Pancreas (tissue), 10 donors: ENCODE measurements at regions not wholly inside any gene's neighbourhood (a gene's known extent, or its start where the extent isn't known, plus 50 kb on each side); places are given as distances from the start of the nearest gene placed in this dataset.

Experiments
- ATAC-seq, 4 donors: fragments of 200-7000 bp; cut with Tn5 transposase; one replicate each; pipeline versions ENCODE4 v1.8.0 to v1.9.1; 2020; ENCODE audit warnings: mild to moderate bottlenecking in 4 of 4, moderate library complexity in 4 of 4
- DNase-seq, 6 donors: peaks; one replicate each; pipeline ENCODE4 v3.0.0-alpha.2; 2020
- FAIRE-seq: peaks from 2 replicates; lab custom pipeline; 2012; peaks lifted over from hg19 to GRCh38; lab: Jason Lieb, UNC
- H3K27ac ChIP-seq, 4 donors: fragments of 200-600 bp; sonication (generic); 1 replicate in 3 of 4; 2 replicates in 1 of 4; pipeline versions ENCODE4 v1.5.0 to v1.8.0; 2020
- H3K27me3 ChIP-seq, 4 donors: fragments of 200-600 bp; one replicate each; pipeline ENCODE4 v1.8.0; 2021
- H3K36me3 ChIP-seq, 3 donors: fragments of 200-600 bp; sonication (generic) in 1 of 3; one replicate each; pipeline versions ENCODE4 v1.5.0 to v1.8.0; 2020 to 2021
- H3K4me1 ChIP-seq, 3 donors: fragments of 200-600 bp; one replicate each; pipeline ENCODE4 v1.8.0; 2021
- H3K4me3 ChIP-seq, 4 donors: fragments of 200-600 bp; sonication (generic) in 2 of 4; one replicate each; pipeline versions ENCODE4 v1.5.0 to v1.8.0; 2020 to 2021
- H3K9me3 ChIP-seq, 4 donors: fragments of 200-600 bp; one replicate each; pipeline ENCODE4 v1.8.0; 2021
- WGBS, 2 donors: extraction: QIAGEN DNeasy Blood & Tissue Kit; methylation state at CpG; one replicate each; pipeline ENCODE4 v1.1.7; 2013; 5-methylcytosine and 5-hydroxymethylcytosine counted together
- intact Hi-C, 3 donors: fragments of 100-400 bp; cut with DNase I; formaldehyde crosslinking; loops; one replicate each; pipeline versions ENCODE4 v1.11.1 to v1.14.2; 2022
- TF ChIP-seq, protein P1 (sequence below), 4 donors: fragments of 200-600 bp; sonication (generic) in 3 of 4; IDR thresholded peaks; one replicate each; pipeline versions ENCODE4 v1.5.0 to v1.8.0; 2021; ENCODE audit warnings: antibody characterized with exemption in 4 of 4
- donor health status: healthy with polysubstance abuse.
- donor health status: DM: no; HTN: no; CAD: no; lungs with moderate emphysema.
- donor health status: DM: no; HTN: no; CAD: no.
- donor health status: control.
- donor health status: control.
- donor health status: Bipolar disorder and iron deficiency.
- donor health status: DM: yes; HTN: yes; CAD: no.
- donor health status: DM: no; HTN: no; CAD: no.
- donor health status: DM: no; HTN: no; CAD: no.
- donor health status: DM: yes; HTN: yes; CAD: no.

DNA sequence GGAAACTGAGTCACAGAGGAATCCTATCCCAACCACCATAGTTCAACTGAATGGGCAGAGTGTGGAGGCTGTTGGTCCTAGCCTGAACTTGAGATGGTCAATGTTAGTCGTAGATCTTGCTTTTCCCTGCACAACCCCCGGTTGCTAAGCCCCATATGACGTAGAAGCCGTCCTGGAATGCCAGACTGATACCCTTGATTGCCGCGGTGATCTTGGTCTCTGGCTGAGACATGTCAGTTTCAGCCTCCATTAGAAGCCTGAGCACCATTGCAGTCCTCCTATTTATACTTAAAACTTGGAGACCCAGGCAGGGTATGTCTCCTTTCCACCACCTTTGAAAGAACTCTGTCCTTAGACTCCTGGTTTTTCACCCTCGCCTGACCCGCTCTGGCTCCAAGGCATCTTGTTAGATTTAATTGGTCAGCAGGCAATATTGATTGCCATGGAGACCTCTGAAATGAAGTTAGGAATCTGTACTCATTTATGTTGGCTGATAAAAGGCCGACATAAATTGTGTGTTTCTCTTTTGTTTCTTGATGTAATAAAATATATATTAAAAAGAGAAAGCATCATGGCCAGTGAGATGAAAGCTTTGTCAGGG is 53.4 kb downstream of the RPLP1 start:
- Histone ChIP-seq H3K4me3 (no peak overlapping the region), H3K4me1 (no peaks in the 10 kb centered on the region), H3K9me3 (no peaks in the 10 kb centered on the region), H3K36me3 (no peaks in the 10 kb centered on the region), H3K27ac (no peak overlapping the region), H3K27me3 (no peaks in the 10 kb centered on the region)
- intact Hi-C loops: no loop called here
- DNase-seq: no peak
- no peak for FAIRE-seq
- WGBS, 2 donors: 83 to 88% methylated on average over 9 of the region's 9 CpGs
- ATAC-seq: no peak
- TF ChIP-seq, protein P1, sequence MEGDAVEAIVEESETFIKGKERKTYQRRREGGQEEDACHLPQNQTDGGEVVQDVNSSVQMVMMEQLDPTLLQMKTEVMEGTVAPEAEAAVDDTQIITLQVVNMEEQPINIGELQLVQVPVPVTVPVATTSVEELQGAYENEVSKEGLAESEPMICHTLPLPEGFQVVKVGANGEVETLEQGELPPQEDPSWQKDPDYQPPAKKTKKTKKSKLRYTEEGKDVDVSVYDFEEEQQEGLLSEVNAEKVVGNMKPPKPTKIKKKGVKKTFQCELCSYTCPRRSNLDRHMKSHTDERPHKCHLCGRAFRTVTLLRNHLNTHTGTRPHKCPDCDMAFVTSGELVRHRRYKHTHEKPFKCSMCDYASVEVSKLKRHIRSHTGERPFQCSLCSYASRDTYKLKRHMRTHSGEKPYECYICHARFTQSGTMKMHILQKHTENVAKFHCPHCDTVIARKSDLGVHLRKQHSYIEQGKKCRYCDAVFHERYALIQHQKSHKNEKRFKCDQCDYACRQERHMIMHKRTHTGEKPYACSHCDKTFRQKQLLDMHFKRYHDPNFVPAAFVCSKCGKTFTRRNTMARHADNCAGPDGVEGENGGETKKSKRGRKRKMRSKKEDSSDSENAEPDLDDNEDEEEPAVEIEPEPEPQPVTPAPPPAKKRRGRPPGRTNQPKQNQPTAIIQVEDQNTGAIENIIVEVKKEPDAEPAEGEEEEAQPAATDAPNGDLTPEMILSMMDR (IDR thresholded peaks at IDR 0.05): no peak

GRCh38 chr15:69508659-69509058 is 56.0 kb downstream of the RPLP1 start:
- TF ChIP-seq, protein P1 (IDR thresholded peaks at IDR 0.05): no peak
- intact Hi-C loops: no loop called here

GRCh38 chr15:69509131-69509530 is 56.5 kb downstream of the RPLP1 start:
- no peak overlapping the region for H3K4me3 ChIP-seq
- WGBS, 2 donors: 60 to 77% methylated on average over 4 of the region's 4 CpGs
- TF ChIP-seq, protein P1 (IDR thresholded peaks at IDR 0.05): no peak
- ATAC-seq (no peak), DNase-seq (no peak), FAIRE-seq (no peak)
- H3K9me3 ChIP-seq: no peaks in the 10 kb centered on the region
- H3K4me1 ChIP-seq: no peaks in the 10 kb centered on the region
- no peaks in the 10 kb centered on the region for H3K36me3 ChIP-seq
- intact Hi-C loops: no loop called here
- H3K27ac ChIP-seq: no peak overlapping the region
- H3K27me3 ChIP-seq: no peaks in the 10 kb centered on the region

More at GRCh38 chr15:69508659-69509058, 56.0 kb downstream of the RPLP1 start:
- H3K27me3 ChIP-seq: no peaks in the 10 kb centered on the region
- H3K9me3 ChIP-seq: no peaks in the 10 kb centered on the region
- no peak for DNase-seq
- no peak for ATAC-seq
- no peak overlapping the region for H3K4me3 ChIP-seq
- no peak for FAIRE-seq
- H3K27ac ChIP-seq: no peak overlapping the region
- 82 to 89% methylated on average over 1 of the region's 1 CpG for WGBS, 2 donors
- H3K36me3 ChIP-seq: no peaks in the 10 kb centered on the region
- H3K4me1 ChIP-seq: no peaks in the 10 kb centered on the region

DNA sequence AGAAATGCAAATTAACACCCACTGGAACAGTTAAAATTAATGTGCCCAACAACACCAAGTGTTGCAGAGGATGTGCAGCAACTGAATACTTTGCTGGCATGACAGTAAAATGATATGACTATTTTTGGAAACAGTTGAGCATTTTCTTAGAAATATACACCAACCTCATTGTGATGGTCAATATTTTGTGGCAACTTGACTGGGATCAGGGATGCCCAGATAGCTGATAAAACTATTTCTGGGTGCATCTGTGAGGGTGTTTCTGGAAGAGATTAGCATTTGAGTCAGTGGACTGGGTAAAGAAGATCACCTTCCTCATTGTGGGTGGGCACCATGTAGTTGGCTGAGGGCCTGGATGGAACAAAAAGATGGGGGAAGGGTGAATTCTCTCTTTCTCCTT is 57.9 kb downstream of the RPLP1 start:
- H3K36me3 ChIP-seq: no peaks in the 10 kb centered on the region
- H3K27ac ChIP-seq: no peak overlapping the region
- H3K4me3 ChIP-seq: no peak overlapping the region
- no peaks in the 10 kb centered on the region for H3K9me3 ChIP-seq
- ATAC-seq (no peak), DNase-seq (no peak), FAIRE-seq (no peak)
- H3K4me1 ChIP-seq: no peaks in the 10 kb centered on the region
- intact Hi-C loops: no loop called here
- TF ChIP-seq, protein P1 (IDR thresholded peaks at IDR 0.05): no peak
- no peaks in the 10 kb centered on the region for H3K27me3 ChIP-seq

DNA sequence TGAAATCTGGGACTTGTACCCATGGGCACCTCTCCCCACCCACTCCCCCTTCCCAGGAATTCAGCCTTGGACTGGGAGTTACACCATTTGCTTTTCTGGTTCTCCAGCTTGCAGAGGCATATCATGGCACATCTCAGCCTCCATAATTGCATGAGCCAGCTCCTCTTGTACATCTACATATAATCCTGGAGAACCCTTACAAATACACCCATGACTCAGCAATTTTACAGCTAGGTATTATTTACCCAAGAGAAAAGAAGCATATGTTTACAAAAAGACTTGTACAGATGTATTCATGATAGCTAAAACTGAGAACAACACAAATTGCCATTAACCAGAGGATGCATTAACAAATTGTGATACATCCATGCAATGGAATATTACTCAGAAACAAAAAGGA is 58.4 kb downstream of the RPLP1 start:
- DNase-seq: no peak
- ATAC-seq: no peak
- H3K4me1 ChIP-seq: no peaks in the 10 kb centered on the region
- no peaks in the 10 kb centered on the region for H3K36me3 ChIP-seq
- intact Hi-C loops: no loop called here
- TF ChIP-seq, protein P1 (IDR thresholded peaks at IDR 0.05): no peak
- no peak overlapping the region for H3K4me3 ChIP-seq
- H3K9me3 ChIP-seq: no peaks in the 10 kb centered on the region
- no peaks in the 10 kb centered on the region for H3K27me3 ChIP-seq
- H3K27ac ChIP-seq: no peak overlapping the region
- no peak for FAIRE-seq
